Left ventricle myocardium inferior (tissue), 1 donor: ENCODE measurements at regions not wholly inside any gene's neighbourhood (a gene's known extent, or its start where the extent isn't known, plus 50 kb on each side); places are given as distances from the start of the nearest gene placed in this dataset.

Experiments
- DNase-seq: peaks from one replicate; pipeline ENCODE4 v3.0.0-alpha.2; 2020
- H3K27ac ChIP-seq: fragments of 200-600 bp; replicated peaks from 2 replicates; pipeline ENCODE4 v1.8.0; 2021
- H3K27me3 ChIP-seq: fragments of 200-600 bp; 2 replicates; pipeline ENCODE4 v1.8.0; 2021; ENCODE audit warnings: low read depth
- H3K36me3 ChIP-seq: fragments of 200-600 bp; 2 replicates; pipeline ENCODE4 v1.8.0; 2021
- H3K4me1 ChIP-seq: fragments of 200-600 bp; 2 replicates; pipeline ENCODE4 v1.8.0; 2021
- H3K4me3 ChIP-seq: fragments of 200-600 bp; 2 replicates; pipeline ENCODE4 v1.8.0; 2021; ENCODE audit warnings: mild to moderate bottlenecking, moderate library complexity
- H3K9me3 ChIP-seq: fragments of 200-600 bp; replicated peaks from 2 replicates; pipeline ENCODE4 v1.8.0; 2021
- CTCF ChIP-seq: fragments of 200-600 bp; IDR thresholded peaks from 2 replicates; pipeline ENCODE4 v1.8.0; 2021; ENCODE audit warnings: antibody characterized with exemption, mild to moderate bottlenecking, borderline replicate concordance
- intact Hi-C: fragments of 100-400 bp; cut with micrococcal nuclease; formaldehyde crosslinking; loops from one replicate; pipeline ENCODE4 v1.11.0; 2022
- donor health status: DM: no; HTN: yes; CAD: no; lungs with severe emphysema.

GRCh38 chr12:118922405-118922804 is 58.9 kb upstream of the SRRM4 start:
- Histone ChIP-seq H3K36me3 (no peaks in the 10 kb centered on the region), H3K4me1 (no peaks in the 10 kb centered on the region), H3K27ac (no peak overlapping the region), H3K4me3 (no peak overlapping the region), H3K9me3 (no peaks in the 10 kb centered on the region), H3K27me3 (peaks cover 56% of the 10 kb centered on the region)
- TF ChIP-seq CTCF = no peak
- DNase-seq = no peak
- intact Hi-C loops = no loop called here

GRCh38 chr12:118925407-118925806 is 55.9 kb upstream of the SRRM4 start:
- Histone ChIP-seq H3K36me3 (no peaks in the 10 kb centered on the region), H3K27me3 (peaks cover 75% of the 10 kb centered on the region), H3K27ac (peak overlapping the region; percentile 9), H3K4me3 (no peak overlapping the region), H3K4me1 (no peaks in the 10 kb centered on the region), H3K9me3 (no peaks in the 10 kb centered on the region)
- no peak for DNase-seq
- no peak for TF ChIP-seq CTCF
- intact Hi-C loops = no loop called here

GRCh38 chr12:118925826-118926225 is 55.5 kb upstream of the SRRM4 start:
- Histone ChIP-seq H3K27ac (peak overlapping the region; percentile 9), H3K36me3 (no peaks in the 10 kb centered on the region), H3K4me3 (no peak overlapping the region), H3K27me3 (peaks cover 77% of the 10 kb centered on the region), H3K9me3 (no peaks in the 10 kb centered on the region), H3K4me1 (no peaks in the 10 kb centered on the region)
- TF ChIP-seq CTCF = no peak
- no peak for DNase-seq
- intact Hi-C loops = no loop called here
